ENCODE measurements at regions not wholly inside any gene's neighbourhood (a gene's known extent, or its start where the extent isn't known, plus 50 kb on each side); places are given as distances from the start of the nearest gene placed in this dataset.

GRCh38 chr20:57803508-57804005, 93.7 kb upstream of the PMEPA1 start:
- no peaks in the 10 kb centered on the region for H3K9me3 ChIP-seq
- H3K4me3 ChIP-seq, result no peak overlapping the region
- no peaks in the 10 kb centered on the region for H3K4me1 ChIP-seq
- ChIA-PET POLR2A (no interaction called here), CTCF (interaction anchor here (0.6 to 1.2 kb wide), 3 partner anchors 11 to 148 kb away, joined by 3 to 4 read pairs (median 3); no protein-coding TSS in a partner anchor)
- peak overlapping the region in 1 of 2 experiments; percentile 59; a peak in 2 of 6 replicates for H3K27ac ChIP-seq
- FAIRE-seq, result no peak
- no peak for TF ChIP-seq HOXB13 (CRISPR knock-in tag; IDR thresholded peaks at IDR 0.05; ENCODE audit: low read depth)
- TF ChIP-seq TFCP2L1 (CRISPR knock-in tag; IDR thresholded peaks at IDR 0.05), result no peak
- no peak for TF ChIP-seq RNF2 (IDR thresholded peaks at IDR 0.05; ENCODE audit: borderline replicate concordance, low read depth)
- TF ChIP-seq EP300 (IDR thresholded peaks at IDR 0.05), result no peak
- TF ChIP-seq FOSB (CRISPR knock-in tag; IDR thresholded peaks at IDR 0.05), result no peak
- TF ChIP-seq, protein P1, sequence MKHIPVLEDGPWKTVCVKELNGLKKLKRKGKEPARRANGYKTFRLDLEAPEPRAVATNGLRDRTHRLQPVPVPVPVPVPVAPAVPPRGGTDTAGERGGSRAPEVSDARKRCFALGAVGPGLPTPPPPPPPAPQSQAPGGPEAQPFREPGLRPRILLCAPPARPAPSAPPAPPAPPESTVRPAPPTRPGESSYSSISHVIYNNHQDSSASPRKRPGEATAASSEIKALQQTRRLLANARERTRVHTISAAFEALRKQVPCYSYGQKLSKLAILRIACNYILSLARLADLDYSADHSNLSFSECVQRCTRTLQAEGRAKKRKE (CRISPR knock-in tag; IDR thresholded peaks at IDR 0.05; ENCODE audit: low read depth), result no peak
- ATAC-seq, result no peak
- DNase-seq (ENCODE audit: low read depth in 1 of 2, low spot score in 1 of 2), result no peak
- no peak overlapping the region for H3K4me2 ChIP-seq
- 66% methylated on average over 10 of the region's 10 CpGs for WGBS (ENCODE audit: missing lambda C conversion rate)

GRCh38 chr20:57802765-57803507, 93.1 kb upstream of the PMEPA1 start:
- Histone ChIP-seq H3K4me3 (no peak overlapping the region), H3K4me2 (no peak overlapping the region), H3K4me1 (no peaks in the 10 kb centered on the region), H3K27ac (peak overlapping the region in 1 of 2 experiments; percentile 59; a peak in 2 of 6 replicates), H3K9me3 (no peaks in the 10 kb centered on the region)
- ChIA-PET CTCF (interaction anchor here (0.7 to 1.2 kb wide), 2 partner anchors 10 to 31 kb away, joined by 3 to 4 read pairs; no protein-coding TSS in a partner anchor), POLR2A (no interaction called here)
- DNase-seq (ENCODE audit: low read depth in 1 of 2, low spot score in 1 of 2) (no peak), FAIRE-seq (no peak), ATAC-seq (peak; percentile 44; a peak in 1 of 6 replicates)
- TF ChIP-seq NR3C1 (IDR thresholded peaks at IDR 0.05) (no peak), MAFK (IDR thresholded peaks at IDR 0.05; ENCODE audit: partially characterized antibody) (peak; percentile 35), RNF2 (IDR thresholded peaks at IDR 0.05; ENCODE audit: borderline replicate concordance, low read depth) (no peak), CHD2 (IDR thresholded peaks at IDR 0.05; ENCODE audit: low read length, partially characterized antibody) (no peak)
- 95% methylated on average over 8 of the region's 12 CpGs for WGBS (ENCODE audit: missing lambda C conversion rate)

DNA sequence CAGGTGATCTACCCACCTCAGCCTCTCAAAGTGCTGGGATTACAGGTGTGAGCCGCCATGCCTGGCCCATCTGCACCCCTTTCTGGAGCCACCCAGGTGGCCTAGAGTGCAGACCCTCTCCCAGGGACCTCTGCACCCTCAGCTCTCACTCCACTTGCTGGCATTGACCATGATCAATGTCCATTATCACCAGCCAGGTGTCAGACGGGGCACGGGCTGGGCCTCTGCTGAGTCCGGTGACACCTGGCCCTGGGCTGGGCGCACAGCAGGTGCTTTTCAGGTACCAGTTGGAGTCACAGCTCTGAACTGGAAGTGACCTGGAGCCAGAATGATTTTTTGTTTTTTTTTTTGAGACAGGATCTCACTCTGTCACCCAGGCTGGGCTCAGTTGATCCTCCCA, 91.8 kb upstream of the PMEPA1 start:
- Histone ChIP-seq H3K27ac (peak overlapping the region in 1 of 2 experiments; percentile 19; a peak in 1 of 6 replicates), H3K4me2 (no peak overlapping the region), H3K9me3 (no peaks in the 10 kb centered on the region), H3K4me3 (no peak overlapping the region), H3K4me1 (no peaks in the 10 kb centered on the region)
- ChIA-PET CTCF (interaction anchor here (0.6 kb wide), 1 partner anchor 409 kb away, joined by 3 read pairs; no protein-coding TSS in a partner anchor), POLR2A (no interaction called here)
- ATAC-seq (no peak), DNase-seq (ENCODE audit: low read depth in 1 of 2, low spot score in 1 of 2) (no peak), FAIRE-seq (no peak)
- TF ChIP-seq MAFK (IDR thresholded peaks at IDR 0.05; ENCODE audit: partially characterized antibody), result no peak
- TF ChIP-seq SMC3 (IDR thresholded peaks at IDR 0.05), result no peak
- TF ChIP-seq MAZ (IDR thresholded peaks at IDR 0.05; ENCODE audit: borderline replicate concordance, low read depth, low read length), result no peak
- TF ChIP-seq NPAS2 (CRISPR knock-in tag; IDR thresholded peaks at IDR 0.05; ENCODE audit: borderline replicate concordance), result no peak
- TF ChIP-seq, protein P2, sequence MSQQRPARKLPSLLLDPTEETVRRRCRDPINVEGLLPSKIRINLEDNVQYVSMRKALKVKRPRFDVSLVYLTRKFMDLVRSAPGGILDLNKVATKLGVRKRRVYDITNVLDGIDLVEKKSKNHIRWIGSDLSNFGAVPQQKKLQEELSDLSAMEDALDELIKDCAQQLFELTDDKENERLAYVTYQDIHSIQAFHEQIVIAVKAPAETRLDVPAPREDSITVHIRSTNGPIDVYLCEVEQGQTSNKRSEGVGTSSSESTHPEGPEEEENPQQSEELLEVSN (IDR thresholded peaks at IDR 0.05; ENCODE audit: borderline replicate concordance, low read depth), result no peak
- TF ChIP-seq POLR2A (IDR thresholded peaks at IDR 0.05; ENCODE audit: low read length), result no peak
- 78% methylated on average over 5 of the region's 5 CpGs for WGBS (ENCODE audit: missing lambda C conversion rate)

GRCh38 chr20:57800791-57801430, 91.1 kb upstream of the PMEPA1 start:
- Histone ChIP-seq H3K4me1 (no peaks in the 10 kb centered on the region), H3K4me2 (no peak overlapping the region), H3K4me3 (no peak overlapping the region), H3K9me3 (no peaks in the 10 kb centered on the region), H3K27ac (peak overlapping the region in 1 of 2 experiments; percentile 43; a peak in 1 of 6 replicates)
- 88% methylated on average over 17 of the region's 17 CpGs for WGBS (ENCODE audit: missing lambda C conversion rate)
- ATAC-seq (no peak), FAIRE-seq (no peak), DNase-seq (ENCODE audit: low read depth in 1 of 2, low spot score in 1 of 2) (no peak)
- CTCF ChIA-PET, result interaction anchor here (0.6 kb wide), 1 partner anchor 410 kb away, joined by 3 read pairs; no protein-coding TSS in a partner anchor
- POLR2A ChIA-PET, result no interaction called here
- TF ChIP-seq POLR2A (IDR thresholded peaks at IDR 0.05; ENCODE audit: low read length) (no peak), TP53 (CRISPR knock-in tag; IDR thresholded peaks at IDR 0.05) (no peak), CHD2 (IDR thresholded peaks at IDR 0.05; ENCODE audit: low read length, partially characterized antibody) (no peak), RFX5 (IDR thresholded peaks at IDR 0.05) (no peak), EP300 (IDR thresholded peaks at IDR 0.05) (no peak), EHMT2 (IDR thresholded peaks at IDR 0.05; ENCODE audit: low read depth) (no peak), NPAS2 (CRISPR knock-in tag; IDR thresholded peaks at IDR 0.05; ENCODE audit: borderline replicate concordance) (no peak), GATA3 (IDR thresholded peaks at IDR 0.05; ENCODE audit: borderline replicate concordance) (no peak), PHF8 (IDR thresholded peaks at IDR 0.05; ENCODE audit: borderline replicate concordance, low read depth) (no peak), USF2 (IDR thresholded peaks at IDR 0.05) (no peak), JUNB (IDR thresholded peaks at IDR 0.05) (no peak), KDM1A (IDR thresholded peaks at IDR 0.05; ENCODE audit: low read depth) (no peak)
- TF ChIP-seq, protein P1 (CRISPR knock-in tag; IDR thresholded peaks at IDR 0.05; ENCODE audit: low read depth), result no peak
- TF ChIP-seq, protein P3, sequence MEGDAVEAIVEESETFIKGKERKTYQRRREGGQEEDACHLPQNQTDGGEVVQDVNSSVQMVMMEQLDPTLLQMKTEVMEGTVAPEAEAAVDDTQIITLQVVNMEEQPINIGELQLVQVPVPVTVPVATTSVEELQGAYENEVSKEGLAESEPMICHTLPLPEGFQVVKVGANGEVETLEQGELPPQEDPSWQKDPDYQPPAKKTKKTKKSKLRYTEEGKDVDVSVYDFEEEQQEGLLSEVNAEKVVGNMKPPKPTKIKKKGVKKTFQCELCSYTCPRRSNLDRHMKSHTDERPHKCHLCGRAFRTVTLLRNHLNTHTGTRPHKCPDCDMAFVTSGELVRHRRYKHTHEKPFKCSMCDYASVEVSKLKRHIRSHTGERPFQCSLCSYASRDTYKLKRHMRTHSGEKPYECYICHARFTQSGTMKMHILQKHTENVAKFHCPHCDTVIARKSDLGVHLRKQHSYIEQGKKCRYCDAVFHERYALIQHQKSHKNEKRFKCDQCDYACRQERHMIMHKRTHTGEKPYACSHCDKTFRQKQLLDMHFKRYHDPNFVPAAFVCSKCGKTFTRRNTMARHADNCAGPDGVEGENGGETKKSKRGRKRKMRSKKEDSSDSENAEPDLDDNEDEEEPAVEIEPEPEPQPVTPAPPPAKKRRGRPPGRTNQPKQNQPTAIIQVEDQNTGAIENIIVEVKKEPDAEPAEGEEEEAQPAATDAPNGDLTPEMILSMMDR (IDR thresholded peaks at IDR 0.05), result no peak

Measured in A549 (cell line).